ENCODE measurements at regions not wholly inside any gene's neighbourhood (a gene's known extent, or its start where the extent isn't known, plus 50 kb on each side); places are given as distances from the start of the nearest gene placed in this dataset.
"Not testable (repeated sequence)": the region's sequence is repeated elsewhere in the genome, so short reads cannot be mapped to it uniquely, and the experiment has no call there.

DNA sequence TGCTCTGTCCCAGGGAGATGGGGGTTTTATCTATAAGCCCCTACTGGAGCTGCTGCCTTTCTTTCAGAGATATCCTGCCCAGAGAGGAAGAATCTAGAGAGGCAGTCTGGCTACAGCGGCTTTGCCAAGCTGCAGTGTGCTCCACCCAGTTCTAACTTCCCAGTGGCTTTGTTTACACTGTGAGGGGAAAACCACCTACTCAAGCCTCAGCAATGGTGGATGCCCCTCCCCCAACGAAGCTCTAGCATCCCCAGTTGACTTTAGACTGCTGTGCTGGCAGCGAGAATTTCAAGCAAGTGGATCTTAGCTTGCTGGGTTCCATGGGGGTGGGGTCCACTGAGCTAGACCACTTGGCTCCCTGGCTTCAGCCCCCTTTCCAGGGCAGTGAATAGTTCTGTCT, 444.6 kb downstream of the SOX2 start:
- TF ChIP-seq CTCF (conservative IDR thresholded peaks at IDR 0.05; ENCODE audit: low read length); EZH2phosphoT487 (IDR thresholded peaks at IDR 0.05; ENCODE audit: borderline replicate concordance, low read depth, low read length): not testable (repeated sequence)
